GM12891 (cell line): ENCODE measurements at regions not wholly inside any gene's neighbourhood (a gene's known extent, or its start where the extent isn't known, plus 50 kb on each side); places are given as distances from the start of the nearest gene placed in this dataset.

Experiments
- PAX5 ChIP-seq: IDR thresholded peaks from 2 replicates; pipeline ENCODE4 v1.6.1; 2011; ENCODE audit warnings: low read length, moderate library complexity, mild to moderate bottlenecking; ENCODE audit not compliant: insufficient read depth, severe bottlenecking
- POLR2A ChIP-seq: IDR thresholded peaks from 2 replicates; pipeline ENCODE4 v1.6.1; 2011; ENCODE audit warnings: low read depth, low read length, control low read depth
- POLR2AphosphoS5 ChIP-seq: IDR thresholded peaks from 2 replicates; pipeline ENCODE4 v1.6.1; 2011; ENCODE audit warnings: low read depth, low read length, control low read depth
- TAF1 ChIP-seq: IDR thresholded peaks from 2 replicates; pipeline ENCODE4 v1.6.1; 2011; ENCODE audit warnings: low read depth, low read length, control low read depth

DNA sequence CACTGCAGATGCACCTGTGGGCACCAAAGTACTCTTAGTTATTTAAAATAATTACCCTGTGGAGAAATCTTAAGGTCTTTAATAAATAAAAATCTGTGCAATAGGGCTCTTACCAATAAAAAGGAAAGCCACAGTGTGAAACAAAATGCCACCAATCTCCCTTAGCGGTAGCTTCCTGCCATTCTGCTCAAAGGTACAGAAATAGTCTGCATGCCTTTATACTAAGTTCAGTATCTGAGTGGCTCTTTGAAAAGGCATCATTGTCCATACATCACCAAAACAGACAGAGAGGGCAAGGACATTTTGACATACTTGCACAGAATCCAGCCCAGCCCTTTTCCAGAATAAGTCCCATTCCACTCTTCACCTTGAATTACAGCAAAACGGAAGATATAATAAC is 161.0 kb downstream of the KLF12 start:
- TF ChIP-seq POLR2AphosphoS5 (no peak), POLR2A (no peak), PAX5 (no peak), TAF1 (no peak)
